NCI-H2081 (cell line): ENCODE measurements at regions not wholly inside any gene's neighbourhood (a gene's known extent, or its start where the extent isn't known, plus 50 kb on each side); places are given as distances from the start of the nearest gene placed in this dataset.
"Not testable (repeated sequence)": the region's sequence is repeated elsewhere in the genome, so short reads cannot be mapped to it uniquely, and the experiment has no call there.

Source experiments
- DNase-seq, 2 experiments: peaks; one replicate each; lab custom pipeline; 2025; lab: John Stamatoyannopoulos, UW

DNA sequence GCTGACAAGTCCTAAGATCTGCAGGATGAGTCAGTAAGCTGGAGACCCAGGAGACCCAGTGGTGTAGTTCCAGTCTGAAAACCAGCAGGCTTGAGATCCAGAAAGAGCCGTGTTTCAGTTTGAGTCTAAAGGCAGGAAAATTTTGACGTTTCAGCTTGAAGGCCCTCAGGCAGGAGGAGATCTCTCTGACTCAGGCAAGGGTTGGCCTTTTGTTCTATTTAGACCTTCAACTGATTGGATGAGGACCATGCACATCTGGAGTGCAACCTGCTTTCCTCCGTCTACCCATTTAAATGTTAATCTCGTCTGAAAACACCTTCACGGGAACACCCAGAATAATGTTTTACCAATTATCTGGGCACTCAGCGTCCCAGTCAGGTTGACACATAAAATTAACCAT is 69.5 kb downstream of the NPIPA7 start:
- DNase-seq = not testable (repeated sequence)

DNA sequence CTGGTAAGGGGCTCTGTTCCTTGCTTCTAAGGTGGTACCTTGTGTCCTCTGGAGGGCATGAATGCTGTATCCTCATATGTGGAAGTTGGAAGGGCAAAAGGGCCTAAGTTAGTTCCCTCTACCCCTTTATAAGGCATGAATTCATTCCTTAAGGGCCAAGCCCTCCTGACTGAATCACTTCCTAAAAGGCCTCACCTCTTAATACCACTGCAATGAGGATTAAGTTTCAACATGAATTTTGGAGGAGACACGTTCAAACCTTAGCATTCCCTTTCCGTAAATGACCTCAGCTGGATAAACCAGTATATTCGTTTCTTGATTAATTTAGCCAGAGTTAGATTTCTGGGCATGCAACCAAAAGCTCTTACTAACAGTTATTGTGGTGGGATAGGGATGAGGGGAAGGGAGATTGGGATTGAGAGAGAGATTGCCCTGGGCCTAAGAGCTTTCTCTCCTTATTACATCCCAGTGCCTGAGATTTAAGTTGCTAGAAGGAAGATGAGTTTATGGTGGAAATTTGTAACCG is 70.8 kb downstream of the NPIPA7 start:
- DNase-seq = not testable (repeated sequence)

DNA sequence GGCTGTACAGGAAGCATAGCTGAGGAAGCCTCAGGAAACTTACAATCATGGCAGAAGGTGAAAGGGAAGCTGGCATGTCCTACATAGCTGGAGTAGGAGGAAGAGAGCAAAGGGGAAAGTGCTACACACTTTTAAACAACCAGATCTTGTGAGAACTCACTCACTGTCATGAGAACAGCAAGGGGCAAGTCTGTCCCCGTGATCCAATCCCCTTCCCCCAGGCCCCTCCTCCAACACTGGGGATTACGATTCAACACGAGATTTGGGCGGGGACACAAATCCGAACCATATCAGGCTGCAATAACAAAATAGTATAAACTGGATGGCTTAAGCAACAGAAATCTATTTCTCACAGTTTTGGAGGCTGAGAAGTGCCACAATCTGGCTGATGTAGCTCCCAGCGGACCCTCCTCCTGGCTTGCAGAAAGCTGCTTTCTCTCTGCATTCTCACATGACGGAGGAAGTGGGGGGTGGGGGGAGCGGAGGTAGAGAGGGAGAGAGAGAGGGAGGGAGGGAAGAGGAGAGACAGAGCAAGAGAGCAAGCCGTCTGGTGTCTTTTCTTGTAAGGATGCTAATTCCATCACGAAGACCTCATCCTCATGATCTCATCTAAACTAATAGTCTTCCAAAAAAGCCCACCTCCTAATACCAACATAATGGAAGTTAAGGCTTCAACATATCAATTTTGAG is 72.9 kb downstream of the NPIPA7 start:
- DNase-seq = not testable (repeated sequence)

DNA sequence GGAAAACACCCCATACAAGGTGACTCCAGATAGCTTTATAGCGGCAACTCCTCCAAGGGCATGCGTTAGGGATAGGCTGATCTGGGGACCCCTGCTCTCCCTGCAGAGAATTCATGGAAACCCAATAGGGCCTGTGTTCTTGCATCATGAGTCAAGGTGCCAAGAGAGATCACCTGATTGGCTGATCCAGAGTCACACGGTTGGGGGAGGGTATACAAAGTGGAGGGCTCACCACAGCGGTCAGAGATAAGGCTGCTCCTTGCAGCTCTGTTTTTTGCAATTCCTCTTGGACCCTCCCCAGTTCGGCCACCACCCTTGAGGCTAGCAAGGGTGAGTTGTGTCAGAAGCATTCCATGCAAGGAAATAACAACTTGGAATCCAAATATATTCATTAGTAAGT is 79.6 kb downstream of the NPIPA7 start:
- DNase-seq = not testable (repeated sequence)

DNA sequence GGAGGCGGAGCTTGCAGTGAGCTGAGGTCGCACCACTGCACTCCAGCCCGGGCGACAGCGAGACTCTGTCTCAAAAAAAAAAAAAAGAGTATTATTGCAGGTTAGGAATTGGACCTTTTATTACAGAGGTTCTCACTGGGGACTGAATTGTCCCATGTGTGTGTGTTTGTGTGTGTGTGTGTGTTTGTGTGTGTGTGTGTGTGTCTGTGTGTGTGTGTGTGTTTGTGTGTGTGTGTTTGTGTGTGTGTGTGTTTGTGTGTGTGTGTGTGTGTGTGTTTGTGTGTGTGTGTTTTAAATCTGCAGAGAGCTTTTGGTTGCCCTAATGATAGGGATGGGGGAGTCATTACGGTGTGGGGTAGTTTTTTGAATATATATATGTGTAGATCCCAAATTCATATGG is 84.9 kb downstream of the NPIPA7 start:
- not testable (repeated sequence) for DNase-seq

DNA sequence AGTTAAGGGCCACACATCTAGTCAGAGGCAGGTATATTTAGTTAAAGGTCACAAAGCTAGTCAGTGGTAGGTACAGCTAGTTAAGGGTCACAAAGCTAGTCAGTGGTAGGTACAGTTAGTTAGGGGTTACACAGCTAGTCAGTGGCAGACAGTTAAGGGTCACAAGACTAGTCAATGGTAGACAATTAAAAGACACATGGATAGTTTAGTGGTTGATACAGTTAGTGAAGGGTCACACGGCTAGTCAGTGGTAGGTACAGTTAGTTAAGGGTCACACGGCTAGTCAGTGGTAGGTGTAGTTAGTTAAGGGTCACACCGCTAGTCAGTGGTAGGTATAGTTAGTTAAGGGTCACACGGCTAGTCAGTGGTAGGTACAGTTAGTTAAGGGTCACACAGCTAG is 110.0 kb downstream of the NPIPA7 start:
- not testable (repeated sequence) for DNase-seq

DNA sequence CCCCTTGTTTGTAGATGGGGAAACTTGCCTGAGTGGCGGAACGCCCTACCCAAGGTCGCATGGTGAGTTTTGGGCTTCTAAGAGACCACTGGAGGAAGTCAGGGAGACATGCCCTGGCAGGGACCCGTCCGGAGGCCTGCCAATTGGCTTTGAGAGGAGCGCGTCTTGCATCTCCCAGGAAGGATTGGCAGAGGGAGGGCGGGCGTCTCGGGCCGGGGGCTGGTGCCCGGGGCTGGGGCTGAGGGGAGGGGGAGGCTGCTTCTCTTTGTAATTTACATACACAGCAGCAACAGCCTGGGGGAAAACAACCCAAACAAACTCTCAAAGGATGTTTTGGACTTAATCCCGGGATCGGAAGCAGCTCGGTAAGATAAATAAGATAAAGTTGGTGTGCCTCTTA is 110.5 kb downstream of the NPIPA7 start:
- DNase-seq = not testable (repeated sequence)

DNA sequence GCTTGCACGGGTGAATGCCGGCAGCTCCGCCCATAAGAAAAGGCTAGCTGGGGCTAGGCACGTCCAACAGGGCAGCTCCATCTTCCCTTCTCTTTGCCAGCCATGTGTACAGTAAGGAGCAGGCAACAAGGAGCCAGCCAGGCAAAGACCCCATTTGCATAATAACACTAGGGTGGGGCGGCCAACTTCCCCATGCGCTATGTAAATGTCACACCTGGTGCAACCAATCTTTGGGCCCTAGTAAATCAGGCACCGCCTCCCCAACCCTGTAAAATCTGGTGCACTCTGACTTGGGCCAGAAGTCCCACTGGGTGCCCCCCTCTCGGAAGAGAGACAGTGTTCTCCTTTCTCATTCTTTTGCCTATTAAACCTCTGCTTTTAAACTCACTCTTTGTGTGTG is 115.2 kb downstream of the NPIPA7 start:
- not testable (repeated sequence) for DNase-seq

DNA sequence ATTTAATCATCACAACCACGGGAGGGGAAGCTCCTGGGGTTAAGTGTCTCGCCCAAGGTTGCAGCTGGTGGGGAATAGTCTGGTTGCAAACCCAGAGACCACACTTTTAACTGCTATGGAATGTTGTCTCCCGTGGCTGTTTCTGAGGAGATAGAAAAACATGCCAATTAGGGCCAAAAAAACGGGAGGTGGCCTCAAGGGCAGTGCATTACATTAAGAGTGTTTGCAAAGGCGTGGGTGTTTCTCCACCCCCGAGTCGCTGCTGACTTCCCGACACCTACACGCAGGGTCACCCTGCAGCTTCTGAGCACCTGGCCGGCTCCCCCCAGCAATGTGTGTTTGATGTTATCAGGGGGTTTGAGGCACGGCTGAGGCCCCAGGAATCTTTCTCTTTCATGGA is 116.1 kb downstream of the NPIPA7 start:
- not testable (repeated sequence) for DNase-seq

DNA sequence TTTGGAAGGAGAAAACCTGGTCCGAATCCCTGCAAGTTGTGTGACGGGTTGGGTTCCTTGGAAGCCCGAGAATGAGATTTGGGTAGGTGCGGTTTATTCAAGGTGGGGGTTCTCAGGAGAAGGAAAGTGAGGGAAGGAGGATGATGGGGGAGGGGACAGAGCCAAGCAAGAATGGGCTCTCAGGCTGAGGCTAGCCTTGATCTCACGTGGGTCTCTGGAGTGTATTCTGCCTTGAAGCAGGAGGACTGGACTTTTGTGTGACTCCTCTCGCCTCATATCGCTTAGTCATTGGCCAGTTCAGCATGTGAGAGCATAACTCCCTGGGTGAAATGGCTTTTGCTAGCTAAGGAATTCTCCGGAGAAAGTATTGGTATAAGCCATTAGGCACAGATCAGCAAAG is 120.9 kb downstream of the NPIPA7 start:
- not testable (repeated sequence) for DNase-seq

DNA sequence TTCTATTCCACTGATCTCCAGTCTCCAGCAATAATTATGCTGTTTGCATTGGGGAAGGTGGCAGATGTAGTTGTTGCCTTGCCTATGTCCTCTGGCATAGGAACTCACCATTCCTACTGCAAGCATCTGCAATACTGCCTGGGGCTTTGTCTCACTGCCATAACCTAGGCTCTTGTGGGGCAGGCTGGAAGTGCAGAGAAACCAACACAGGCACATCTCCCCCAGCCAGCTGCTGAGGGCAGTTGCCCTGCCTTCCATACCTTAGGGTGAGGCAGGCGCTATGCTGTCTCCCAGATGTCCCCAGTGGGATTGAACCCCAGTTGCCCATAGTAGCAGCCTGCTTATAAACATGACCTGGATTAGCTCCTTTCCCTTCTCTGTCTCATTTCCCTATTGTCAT is 128.1 kb downstream of the NPIPA7 start:
- DNase-seq = not testable (repeated sequence)

DNA sequence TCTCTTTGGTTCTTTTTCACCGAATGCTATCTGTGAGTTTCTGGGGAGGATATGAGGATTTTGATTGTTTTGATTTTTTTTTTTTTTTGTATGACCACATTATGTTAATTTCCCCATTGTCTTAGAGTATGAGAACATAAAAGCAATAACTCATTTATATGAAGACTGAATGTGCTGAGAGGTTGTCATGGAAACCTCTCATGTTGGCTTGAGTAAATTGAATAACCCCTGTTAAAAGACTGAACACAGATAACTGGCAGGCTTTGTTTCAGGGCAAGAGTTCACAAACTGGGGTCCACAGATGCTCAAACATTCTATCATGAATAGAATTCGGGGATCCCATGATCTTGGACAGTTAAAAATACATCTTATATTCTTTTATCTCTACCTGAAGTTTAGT is 129.4 kb downstream of the NPIPA7 start:
- not testable (repeated sequence) for DNase-seq

DNA sequence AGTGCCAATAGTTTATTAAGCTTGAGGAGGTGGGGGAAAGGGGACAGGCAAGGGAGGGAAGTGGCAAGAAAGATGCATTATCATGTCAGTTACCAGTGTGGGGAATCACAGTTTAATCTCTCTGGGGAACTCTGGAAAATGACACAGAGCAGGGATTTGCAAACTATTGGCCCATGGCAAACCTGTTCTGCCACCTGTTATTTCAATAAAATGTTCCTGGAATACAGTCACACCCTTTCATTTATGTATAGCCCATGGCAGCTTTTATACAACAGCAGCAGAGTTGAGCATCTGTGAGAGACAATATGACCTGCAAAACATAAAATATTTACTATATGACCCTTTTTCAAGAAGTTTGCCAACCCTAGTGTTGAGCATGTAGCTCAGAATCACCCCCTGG is 140.5 kb downstream of the NPIPA7 start:
- DNase-seq = not testable (repeated sequence)

DNA sequence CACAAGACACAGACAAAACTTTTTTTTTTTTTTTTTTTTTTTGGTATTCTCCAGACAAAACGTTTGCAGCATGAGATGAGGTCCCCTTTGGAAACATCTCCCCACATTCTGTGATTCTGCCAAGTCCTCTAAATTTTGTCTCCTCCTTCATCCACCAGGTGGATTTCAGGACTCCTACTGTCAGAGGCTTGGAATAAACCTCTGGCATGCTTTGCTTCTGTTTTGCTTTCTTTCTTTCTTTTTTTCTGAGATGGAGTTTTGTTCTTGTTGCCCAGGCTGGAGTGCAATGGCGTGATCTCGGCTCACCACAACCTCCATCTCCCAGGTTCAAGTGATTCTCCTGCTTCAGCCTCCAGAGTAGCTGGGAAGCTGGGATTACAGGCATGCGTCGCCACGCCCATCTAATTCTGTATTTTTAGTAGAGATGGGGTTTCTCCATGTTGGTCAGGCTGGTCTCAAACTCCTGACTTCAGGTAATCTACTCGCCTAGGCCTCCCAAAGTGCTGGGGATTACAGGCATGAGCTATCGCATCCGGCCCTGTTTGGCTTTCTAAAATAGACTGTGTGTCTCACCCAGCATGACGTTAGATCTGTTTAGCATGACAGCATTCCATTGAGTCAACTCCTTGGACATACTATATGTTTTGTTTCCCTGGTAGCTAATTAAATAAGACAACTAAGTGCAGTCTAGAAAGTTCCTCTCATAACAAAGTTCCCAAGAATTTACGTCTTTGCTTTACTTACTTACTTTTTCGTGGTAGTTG is 142.5 kb downstream of the NPIPA7 start:
- not testable (repeated sequence) for DNase-seq

DNA sequence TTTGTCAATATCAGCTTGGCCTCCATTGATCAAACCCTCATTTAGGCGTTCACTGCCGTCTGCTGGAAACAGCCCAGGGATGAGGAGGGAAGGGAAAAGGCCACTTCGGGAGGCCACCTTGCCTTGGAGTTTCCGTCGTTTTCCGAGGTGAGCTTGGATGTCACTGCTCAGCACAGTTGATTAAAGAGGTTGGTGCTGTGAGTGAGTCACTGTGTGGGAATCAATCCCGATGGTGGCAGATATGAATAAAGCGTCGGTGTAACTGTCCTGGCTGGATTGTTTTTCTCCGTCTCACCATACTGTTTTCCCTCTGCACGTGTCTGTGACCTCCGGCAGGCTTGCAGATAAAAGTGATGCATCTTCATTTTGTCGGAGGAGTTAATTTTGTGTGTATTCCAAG is 148.1 kb downstream of the NPIPA7 start:
- not testable (repeated sequence) for DNase-seq

DNA sequence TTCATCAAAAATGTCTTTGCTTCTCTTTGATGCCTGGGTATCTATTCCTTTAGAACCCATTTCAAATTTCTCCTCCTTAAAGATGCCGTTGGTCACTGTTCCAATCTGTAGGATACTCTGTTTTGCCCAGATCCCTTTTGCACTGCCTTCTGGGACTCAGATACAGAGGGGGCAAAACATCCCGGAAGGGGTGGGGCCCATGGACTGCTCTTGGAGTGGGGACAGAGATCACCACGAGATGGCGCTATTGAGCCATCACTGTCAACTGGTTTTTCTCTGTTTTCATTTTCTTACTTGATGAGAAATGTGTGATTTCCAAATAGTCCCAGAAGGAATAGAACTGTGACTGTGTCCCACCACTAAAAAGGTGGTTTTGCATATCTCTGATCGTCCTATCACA is 151.8 kb downstream of the NPIPA7 start:
- DNase-seq = not testable (repeated sequence)

DNA sequence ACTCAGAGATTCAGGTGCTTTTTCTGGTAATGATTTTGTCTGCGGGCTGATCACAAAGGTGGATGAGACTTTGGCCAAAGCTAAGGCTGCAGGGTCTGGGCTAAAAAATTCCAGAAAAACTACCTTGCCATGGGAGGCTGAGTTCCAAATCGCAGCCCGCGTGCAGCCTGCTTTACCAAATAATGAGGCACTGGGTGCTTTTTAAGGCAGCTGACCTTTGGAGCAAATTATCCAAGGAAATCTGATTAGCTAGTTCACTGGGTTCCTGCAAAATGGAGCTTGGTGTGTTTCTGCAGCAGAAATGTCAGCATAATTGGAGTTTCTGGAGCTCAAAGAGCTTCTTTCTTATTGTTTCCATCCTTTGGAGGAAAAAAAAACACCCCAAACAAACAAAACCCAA is 156.6 kb downstream of the NPIPA7 start:
- DNase-seq = not testable (repeated sequence)

DNA sequence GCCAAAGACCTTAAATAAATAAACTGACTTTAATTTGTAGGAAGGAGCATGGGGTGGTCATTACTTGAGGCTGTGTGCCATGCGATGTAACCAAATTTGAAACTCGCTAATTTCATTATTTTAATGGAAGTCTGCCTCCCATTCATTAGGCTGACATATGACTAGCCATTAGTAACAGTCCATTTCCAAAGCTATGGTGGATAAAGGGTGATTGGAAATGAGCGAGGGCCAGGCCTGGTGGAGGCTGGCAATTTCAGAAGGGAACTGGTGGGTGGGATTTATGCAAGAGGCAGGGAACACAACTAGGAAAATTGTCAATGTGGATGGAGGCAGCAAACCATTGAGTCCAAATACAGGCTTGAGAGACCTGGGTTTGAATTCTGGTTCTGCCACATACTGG is 157.2 kb downstream of the NPIPA7 start:
- DNase-seq = not testable (repeated sequence)

DNA sequence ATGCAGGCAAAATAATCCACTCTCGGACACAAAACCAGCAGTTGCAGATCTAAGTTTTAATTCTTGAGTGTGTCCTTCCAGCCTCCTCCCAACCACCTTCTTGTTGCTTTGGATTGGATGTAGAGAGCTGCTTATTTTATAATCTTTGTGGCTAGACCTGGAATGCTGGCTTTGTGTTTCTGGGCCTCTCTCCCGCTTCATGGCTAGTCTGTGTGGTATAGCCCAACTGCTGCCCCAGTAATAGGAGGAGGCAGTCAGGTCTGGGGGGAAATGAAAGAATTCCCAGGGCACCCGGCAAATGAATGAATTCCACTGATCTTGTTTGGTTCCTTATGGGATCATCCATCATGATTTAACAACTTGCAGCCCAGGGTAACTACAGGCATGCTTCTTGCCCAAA is 170.8 kb downstream of the NPIPA7 start:
- DNase-seq = not testable (repeated sequence)

DNA sequence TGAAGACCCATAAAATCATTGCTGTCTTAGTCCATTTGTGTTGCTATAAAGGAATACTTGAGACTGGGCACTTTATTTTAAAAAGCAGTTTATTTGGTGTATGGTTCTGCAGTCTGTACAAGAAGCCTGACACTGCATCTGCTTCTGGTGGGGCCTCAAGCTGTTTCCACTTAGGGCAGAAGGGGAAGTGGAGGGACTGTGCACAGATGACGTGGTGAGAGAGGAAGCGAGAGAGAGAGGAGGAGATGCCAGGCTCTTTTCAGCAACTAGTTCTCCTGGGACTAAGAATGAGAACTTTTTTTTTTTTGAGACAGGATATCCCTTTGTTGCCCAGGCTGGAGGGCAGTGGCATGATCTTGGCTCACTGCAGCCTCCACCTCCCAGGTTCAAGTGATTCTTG is 171.9 kb downstream of the NPIPA7 start:
- not testable (repeated sequence) for DNase-seq

DNA sequence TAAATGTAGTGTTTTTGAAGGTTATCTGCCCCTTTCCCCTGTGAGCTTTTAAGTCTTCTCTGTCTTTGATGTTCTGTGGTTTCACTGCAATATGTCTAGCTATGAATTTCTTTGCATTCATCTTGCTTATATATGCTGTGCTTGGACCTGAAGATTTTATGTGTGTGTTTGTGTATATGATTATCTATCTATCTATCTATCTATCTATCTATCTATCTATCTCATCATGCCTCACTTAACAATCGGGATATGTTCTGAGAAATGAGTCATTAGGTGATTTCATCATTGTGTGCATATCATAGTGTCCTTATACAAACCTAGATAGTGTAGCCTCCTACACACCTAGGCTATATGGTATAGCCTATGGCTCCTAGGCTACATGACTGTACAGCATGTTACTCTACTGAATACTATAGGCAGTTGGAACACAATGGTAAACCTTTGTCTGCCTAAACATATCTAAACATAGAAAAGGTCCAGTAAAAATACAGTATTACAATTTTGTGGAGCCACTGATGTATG is 173.9 kb downstream of the NPIPA7 start:
- DNase-seq = not testable (repeated sequence)

DNA sequence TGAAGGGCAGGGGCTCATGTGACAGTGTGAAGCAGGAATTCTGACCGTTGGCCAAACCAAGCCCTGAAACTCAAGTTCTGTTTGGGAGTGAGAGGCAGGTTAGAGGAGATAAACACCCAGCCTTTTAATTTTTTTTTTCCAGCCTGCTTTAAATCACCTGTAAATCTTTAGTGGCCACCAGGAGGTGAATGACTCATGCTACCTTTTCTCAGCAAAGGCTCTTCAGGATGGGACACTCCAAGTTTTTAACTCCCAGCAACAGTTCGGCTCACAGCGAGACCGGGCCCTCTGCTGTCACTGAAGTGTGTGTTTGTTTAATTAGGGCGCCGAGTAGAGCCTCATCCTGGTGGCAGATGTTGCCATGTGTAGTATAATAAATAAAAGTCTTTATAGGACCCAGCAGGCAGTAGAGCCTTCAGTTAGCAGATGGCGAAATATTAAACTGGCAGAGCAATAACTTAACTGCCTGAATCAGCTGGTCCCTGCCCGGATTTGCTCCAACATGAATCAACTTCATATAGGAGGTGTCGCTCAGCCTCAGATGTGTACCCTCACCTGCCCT is 180.3 kb downstream of the NPIPA7 start:
- DNase-seq = not testable (repeated sequence)

DNA sequence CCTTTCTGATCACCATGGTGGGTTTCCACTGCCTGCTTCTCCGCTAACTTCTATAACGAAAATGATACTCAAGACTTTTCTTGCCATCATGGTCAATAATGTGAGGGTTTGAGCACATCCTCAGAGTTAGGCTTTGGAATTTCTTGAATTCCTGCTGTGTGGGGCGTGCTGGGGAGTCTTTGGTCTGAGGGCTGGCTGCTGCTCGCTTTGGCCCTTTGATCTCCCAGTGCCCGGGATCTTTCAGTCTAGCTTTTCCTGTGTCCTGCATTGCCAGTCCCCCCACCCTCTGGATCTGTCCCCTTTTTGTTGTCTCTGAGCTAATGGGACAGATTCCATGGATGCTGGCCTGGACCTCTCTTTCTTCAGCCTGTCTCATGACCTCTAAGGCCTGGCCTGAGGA is 182.6 kb downstream of the NPIPA7 start:
- DNase-seq = not testable (repeated sequence)
